ENCODE measurements at regions not wholly inside any gene's neighbourhood (a gene's known extent, or its start where the extent isn't known, plus 50 kb on each side); places are given as distances from the start of the nearest gene placed in this dataset.
A peak's percentile ranks its signal among the peaks of the same experiment; 100 is the strongest.

- peak; percentile 12 for DNase-seq (ENCODE audit: extremely low read depth, low read depth)
Measured at GRCh38 chr12:93279565-93280412, 97.9 kb upstream of the NUDT4 start.

GRCh38 chr12:93287149-93287548 lies 90.6 kb upstream of the NUDT4 start:
- H3K4me3 ChIP-seq (replicated peaks; ENCODE audit: low read depth, low read length) = no peak overlapping the region
- no peak for TF ChIP-seq CTCF (IDR thresholded peaks at IDR 0.05; ENCODE audit: low read depth, low read length, missing control alignments)
- no peak for DNase-seq (ENCODE audit: extremely low read depth, low read depth)

More at GRCh38 chr12:93279565-93280412, 97.9 kb upstream of the NUDT4 start:
- TF ChIP-seq CTCF (IDR thresholded peaks at IDR 0.05; ENCODE audit: low read depth, low read length, missing control alignments) = no peak
- H3K4me3 ChIP-seq (replicated peaks; ENCODE audit: low read depth, low read length) = no peak overlapping the region

- no peak for DNase-seq (ENCODE audit: extremely low read depth, low read depth)
- no peak for TF ChIP-seq CTCF (IDR thresholded peaks at IDR 0.05; ENCODE audit: low read depth, low read length, missing control alignments)
- H3K4me3 ChIP-seq (replicated peaks; ENCODE audit: low read depth, low read length) = no peak overlapping the region
Measured at GRCh38 chr12:93288626-93289025, 89.1 kb upstream of the NUDT4 start.

- H3K4me3 ChIP-seq (replicated peaks; ENCODE audit: low read depth, low read length) = no peak overlapping the region
- no peak for DNase-seq (ENCODE audit: extremely low read depth, low read depth)
- no peak for TF ChIP-seq CTCF (IDR thresholded peaks at IDR 0.05; ENCODE audit: low read depth, low read length, missing control alignments)
Measured at GRCh38 chr12:93290391-93290790, 87.3 kb upstream of the NUDT4 start.

- DNase-seq (ENCODE audit: extremely low read depth, low read depth) = no peak
- no peak overlapping the region for H3K4me3 ChIP-seq (replicated peaks; ENCODE audit: low read depth, low read length)
- no peak for TF ChIP-seq CTCF (IDR thresholded peaks at IDR 0.05; ENCODE audit: low read depth, low read length, missing control alignments)
Measured at GRCh38 chr12:93292213-93292612, 85.5 kb upstream of the NUDT4 start.

GRCh38 chr12:93292731-93293566 lies 84.8 kb upstream of the NUDT4 start:
- TF ChIP-seq CTCF (IDR thresholded peaks at IDR 0.05; ENCODE audit: low read depth, low read length, missing control alignments) = no peak
- H3K4me3 ChIP-seq (replicated peaks; ENCODE audit: low read depth, low read length) = no peak overlapping the region
- DNase-seq (ENCODE audit: extremely low read depth, low read depth) = no peak

Data from HFF-Myc (cell line).